Psoas muscle (tissue), 7 donors: ENCODE measurements at regions not wholly inside any gene's neighbourhood (a gene's known extent, or its start where the extent isn't known, plus 50 kb on each side); places are given as distances from the start of the nearest gene placed in this dataset.

Experiments
- ATAC-seq, 4 donors: fragments of 200-7000 bp; cut with Tn5 transposase; one replicate each; pipeline ENCODE4 v1.9.1; 2020; ENCODE audit warnings: moderate library complexity in 3 of 4, mild to moderate bottlenecking in 2 of 4
- DNase-seq, 2 donors: peaks; one replicate each; pipeline ENCODE4 v3.0.0-alpha.2; 2020
- H3K27ac ChIP-seq: fragments of 200-600 bp; one replicate; pipeline ENCODE4 v1.8.0; 2022
- H3K27me3 ChIP-seq, 3 donors: fragments of 200-600 bp in 1 of 3; one replicate each; pipeline versions ENCODE4 v1.6.1 to v1.8.0; 2013 to 2022; ENCODE audit warnings: low read length in 2 of 3, mild to moderate bottlenecking in 2 of 3, moderate library complexity in 1 of 3; ENCODE audit not compliant: insufficient read depth in 3 of 3
- H3K36me3 ChIP-seq, 2 donors: fragments of 200-600 bp in 1 of 2; one replicate each; pipeline versions ENCODE4 v1.6.1 to v1.8.0; 2013 to 2022; ENCODE audit warnings: low read depth in 1 of 2, mild to moderate bottlenecking in 1 of 2, moderate library complexity in 1 of 2; ENCODE audit not compliant: insufficient read depth in 1 of 2
- H3K4me1 ChIP-seq: fragments of 200-600 bp; one replicate; pipeline ENCODE4 v1.8.0; 2022
- H3K4me3 ChIP-seq: fragments of 200-600 bp; one replicate; pipeline ENCODE4 v1.8.0; 2022; ENCODE audit warnings: mild to moderate bottlenecking
- H3K9me3 ChIP-seq: fragments of 200-600 bp; one replicate; pipeline ENCODE4 v1.8.0; 2022
- WGBS, 3 donors: extraction: QIAGEN DNeasy Blood & Tissue Kit; methylation state at CpG; one replicate each; pipeline versions ENCODE4 v1.1.6 to v1.1.7; 2013; 5-methylcytosine and 5-hydroxymethylcytosine counted together
- intact Hi-C, 2 donors: fragments of 100-400 bp; cut with DNase I; formaldehyde crosslinking; loops; one replicate each; pipeline versions ENCODE4 v1.11.0 to v1.14.2; 2022
- TF ChIP-seq, protein P1 (sequence below): fragments of 200-600 bp; IDR thresholded peaks from one replicate; pipeline ENCODE4 v1.8.0; 2022; ENCODE audit warnings: antibody characterized with exemption
- donor health status: healthy with polysubstance abuse.
- donor health status: DM: no; HTN: no; CAD: no; lungs with moderate emphysema.
- donor health status: Bipolar disorder and iron deficiency.
- donor health status: healthy.
- donor health status: DM: yes; HTN: yes; CAD: no.
- donor health status: DM: no; HTN: no; CAD: no.
- donor health status: DM: yes; HTN: yes; CAD: no.

DNA sequence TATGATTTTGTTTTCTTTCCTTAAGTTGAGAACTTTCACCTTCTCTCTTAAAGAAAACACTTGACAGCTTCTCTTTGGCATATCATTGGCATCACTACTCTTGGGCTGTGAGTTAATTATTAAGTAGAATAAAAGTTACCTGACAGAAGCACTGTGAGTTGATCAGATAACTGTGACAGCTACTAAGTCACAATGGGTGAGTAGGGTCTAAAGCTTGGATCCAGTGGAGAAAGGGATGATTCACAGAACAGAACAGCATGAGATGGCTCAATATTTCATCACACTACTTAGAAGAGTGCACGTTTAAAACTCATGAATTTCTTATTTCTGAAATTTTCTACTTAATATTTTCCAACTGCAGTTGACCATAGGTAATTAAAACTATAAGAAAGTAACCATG, 268.5 kb upstream of the NMUR2 start:
- Histone ChIP-seq H3K4me1 (no peaks in the 10 kb centered on the region), H3K4me3 (no peak overlapping the region), H3K36me3 (no peaks in the 10 kb centered on the region), H3K27me3 (no peaks in the 10 kb centered on the region), H3K27ac (no peak overlapping the region), H3K9me3 (no peaks in the 10 kb centered on the region)
- 57 to 69% (median 61%) methylated on average over 1 of the region's 1 CpG for WGBS, 3 donors
- DNase-seq (no peak), ATAC-seq (no peak)
- intact Hi-C loops: no loop called here
- TF ChIP-seq, protein P1, sequence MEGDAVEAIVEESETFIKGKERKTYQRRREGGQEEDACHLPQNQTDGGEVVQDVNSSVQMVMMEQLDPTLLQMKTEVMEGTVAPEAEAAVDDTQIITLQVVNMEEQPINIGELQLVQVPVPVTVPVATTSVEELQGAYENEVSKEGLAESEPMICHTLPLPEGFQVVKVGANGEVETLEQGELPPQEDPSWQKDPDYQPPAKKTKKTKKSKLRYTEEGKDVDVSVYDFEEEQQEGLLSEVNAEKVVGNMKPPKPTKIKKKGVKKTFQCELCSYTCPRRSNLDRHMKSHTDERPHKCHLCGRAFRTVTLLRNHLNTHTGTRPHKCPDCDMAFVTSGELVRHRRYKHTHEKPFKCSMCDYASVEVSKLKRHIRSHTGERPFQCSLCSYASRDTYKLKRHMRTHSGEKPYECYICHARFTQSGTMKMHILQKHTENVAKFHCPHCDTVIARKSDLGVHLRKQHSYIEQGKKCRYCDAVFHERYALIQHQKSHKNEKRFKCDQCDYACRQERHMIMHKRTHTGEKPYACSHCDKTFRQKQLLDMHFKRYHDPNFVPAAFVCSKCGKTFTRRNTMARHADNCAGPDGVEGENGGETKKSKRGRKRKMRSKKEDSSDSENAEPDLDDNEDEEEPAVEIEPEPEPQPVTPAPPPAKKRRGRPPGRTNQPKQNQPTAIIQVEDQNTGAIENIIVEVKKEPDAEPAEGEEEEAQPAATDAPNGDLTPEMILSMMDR: no peak

DNA sequence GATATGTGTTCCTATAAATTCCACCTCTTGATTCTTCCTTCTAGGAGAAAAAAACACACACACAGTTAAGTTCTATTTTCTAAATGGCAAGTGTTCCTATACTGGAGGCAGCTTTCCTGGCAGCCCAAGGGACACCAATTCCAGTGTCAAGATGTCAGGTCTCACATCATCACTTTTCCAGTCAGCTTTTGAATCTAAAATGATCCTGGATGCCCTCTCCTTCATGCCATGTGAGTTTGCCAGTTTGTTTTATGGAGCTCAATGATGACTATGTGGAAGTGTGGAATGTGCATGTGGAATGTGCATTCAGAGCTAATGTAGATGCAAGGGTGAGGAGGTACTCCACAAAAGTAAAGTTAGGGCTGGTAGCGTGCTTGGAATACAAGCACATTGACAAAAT, 269.3 kb upstream of the NMUR2 start:
- DNase-seq (no peak), ATAC-seq (no peak)
- TF ChIP-seq, protein P1: no peak
- H3K4me1 ChIP-seq: no peaks in the 10 kb centered on the region
- H3K27me3 ChIP-seq: no peaks in the 10 kb centered on the region
- H3K9me3 ChIP-seq: no peaks in the 10 kb centered on the region
- H3K4me3 ChIP-seq: no peak overlapping the region
- 76 to 91% (median 91%) methylated on average over 1 of the region's 1 CpG for WGBS, 3 donors
- H3K36me3 ChIP-seq: no peaks in the 10 kb centered on the region
- no peak overlapping the region for H3K27ac ChIP-seq
- intact Hi-C loops: no loop called here

DNA sequence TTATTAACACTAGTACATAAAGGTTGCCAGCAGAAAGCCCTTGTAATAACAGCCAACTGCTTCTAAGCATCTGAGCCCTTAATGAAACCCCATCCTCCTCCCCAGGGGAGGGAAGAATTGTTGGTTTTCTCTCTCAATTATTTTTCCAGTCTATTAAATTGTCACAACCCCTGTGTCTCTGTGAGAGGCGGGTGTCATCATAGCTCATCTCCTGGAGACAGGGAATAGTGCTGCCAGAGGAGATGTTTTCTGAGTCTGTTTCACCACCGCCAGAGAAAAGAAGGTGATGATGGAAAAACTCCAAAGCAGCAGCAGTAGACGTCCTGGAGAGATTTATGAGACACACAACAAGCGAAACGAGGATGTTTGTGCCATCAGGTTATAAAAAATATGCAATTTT, 271.1 kb upstream of the NMUR2 start:
- no peak for DNase-seq
- TF ChIP-seq, protein P1: no peak
- H3K36me3 ChIP-seq: no peaks in the 10 kb centered on the region
- 22 to 24% (median 23%) methylated on average over 5 of the region's 5 CpGs for WGBS, 3 donors
- H3K9me3 ChIP-seq: no peaks in the 10 kb centered on the region
- intact Hi-C loops: no loop called here
- no peak overlapping the region for H3K4me3 ChIP-seq
- H3K4me1 ChIP-seq: no peaks in the 10 kb centered on the region
- no peak overlapping the region for H3K27ac ChIP-seq
- H3K27me3 ChIP-seq: no peaks in the 10 kb centered on the region
- no peak for ATAC-seq

DNA sequence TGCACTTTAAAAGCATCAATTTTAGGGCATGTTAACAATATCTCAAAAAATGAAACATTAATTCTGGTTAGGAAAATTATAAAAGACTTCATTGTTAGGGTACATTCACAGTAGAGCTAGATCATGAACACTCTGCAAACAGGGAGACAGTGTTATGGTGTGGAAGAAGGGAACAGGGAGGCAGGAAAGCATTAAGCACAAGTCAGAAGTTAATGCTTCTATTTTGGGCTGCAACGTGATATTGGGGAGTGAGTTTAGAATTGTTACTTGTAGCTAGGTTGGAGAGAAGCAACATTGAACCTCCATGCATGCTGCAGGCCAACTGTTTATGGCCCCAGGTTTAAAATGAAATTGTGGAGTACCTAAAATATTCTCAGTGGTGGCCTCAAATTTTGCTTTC, 278.1 kb upstream of the NMUR2 start:
- DNase-seq (no peak), ATAC-seq (no peak)
- WGBS, 3 donors: 38 to 61% (median 40%) methylated on average over 1 of the region's 1 CpG
- Histone ChIP-seq H3K36me3 (no peaks in the 10 kb centered on the region), H3K27ac (no peak overlapping the region), H3K9me3 (no peaks in the 10 kb centered on the region), H3K4me3 (no peak overlapping the region), H3K27me3 (no peaks in the 10 kb centered on the region), H3K4me1 (no peaks in the 10 kb centered on the region)
- intact Hi-C loops: no loop called here
- TF ChIP-seq, protein P1: no peak

DNA sequence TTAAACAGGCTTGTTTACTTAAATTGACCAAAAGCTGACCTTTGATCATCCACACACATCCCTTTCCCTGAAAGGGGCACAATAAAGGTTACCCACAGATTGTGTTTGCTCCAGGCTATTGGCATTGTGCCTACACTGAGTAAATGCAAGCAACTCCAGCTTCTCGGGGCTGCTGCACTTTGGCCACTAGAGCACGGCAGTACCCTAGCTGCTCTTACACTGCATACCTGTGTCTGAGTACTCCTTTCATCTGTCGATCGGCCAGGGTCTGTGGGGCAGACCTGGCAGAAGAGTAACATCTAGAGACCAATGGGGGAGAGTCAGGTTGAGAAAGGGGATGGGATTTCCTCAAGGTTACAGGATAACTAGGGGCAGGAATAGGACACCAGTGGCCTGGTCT, 281.9 kb upstream of the NMUR2 start:
- no peak overlapping the region for H3K27ac ChIP-seq
- no peak for ATAC-seq
- TF ChIP-seq, protein P1: no peak
- H3K4me1 ChIP-seq: no peaks in the 10 kb centered on the region
- no peaks in the 10 kb centered on the region for H3K27me3 ChIP-seq
- DNase-seq: no peak
- H3K36me3 ChIP-seq: no peaks in the 10 kb centered on the region
- WGBS, 3 donors: 88 to 96% (median 91%) methylated on average over 4 of the region's 4 CpGs
- intact Hi-C loops: loop anchor here in 1 of 2 donors (1.0 kb wide), 1 partner anchor 26 kb away; no protein-coding TSS in a partner anchor
- H3K4me3 ChIP-seq: no peak overlapping the region
- no peaks in the 10 kb centered on the region for H3K9me3 ChIP-seq
